HCT116 (cell line): ENCODE measurements at regions not wholly inside any gene's neighbourhood (a gene's known extent, or its start where the extent isn't known, plus 50 kb on each side); places are given as distances from the start of the nearest gene placed in this dataset.

Source experiments
- ATAC-seq: fragments of 200-7000 bp; cut with Tn5 transposase; 2 replicates; pipeline ENCODE4 v1.9.1; 2020; ENCODE audit warnings: mild to moderate bottlenecking, moderate library complexity
- BruUV-seq: library from RNA; stranded (reverse); fragments of 400-500 nt; replicated peaks from 2 replicates; lab custom pipeline; 2021; lab: Mats Ljungman, UMichigan
- CTCF ChIA-PET: fragments of 300-600 bp; sonication (Branson Sonifier 250); formaldehyde crosslinking; loops from one replicate; lab custom pipeline; 2021; ENCODE audit warnings: antibody characterized with exemption; lab: Charles Lee
- POLR2A ChIA-PET: fragments of 300-600, 350-600 bp; sonication (Branson Sonifier 250); formaldehyde crosslinking; loops from one replicate; lab custom pipeline; 2021; ENCODE audit warnings: antibody characterized with exemption; lab: Charles Lee
- RAD21 ChIA-PET, 2 experiments: fragments of 300-600 bp; sonication (Branson Sonifier 250); formaldehyde crosslinking; loops; one replicate each; lab custom pipeline; 2023; ENCODE audit warnings: low total read pairs in 2 of 2; ENCODE audit not compliant: uncharacterized antibody in 2 of 2, unreplicated experiment in 2 of 2, low non-redundant PET in 1 of 2; lab: Charles Lee
- DNase-seq: peaks from one replicate; pipeline ENCODE4 v3.0.0-alpha.2; 2010; ENCODE audit warnings: low read depth, low spot score
- H2AFZ ChIP-seq: fragments of 200-600 bp; shearing (Covaris generic), sonication (generic); 2 replicates; pipeline ENCODE4 v1.6.1; 2017; ENCODE audit warnings: low read depth, mixed run types, mixed read lengths, antibody characterized with exemption, low read length; ENCODE audit not compliant: poor library complexity, severe bottlenecking
- H3K27ac ChIP-seq: 2 replicates; pipeline ENCODE4 v1.5.1; 2012; ENCODE audit warnings: low read depth, low read length
- H3K27me3 ChIP-seq: fragments of 200-600 bp; sonication (generic); 2 replicates; pipeline ENCODE4 v1.6.1; 2016; ENCODE audit warnings: mixed run types, low read length, mixed read lengths; ENCODE audit not compliant: insufficient read depth
- H3K36me3 ChIP-seq, 2 experiments: fragments of 200-500 bp in 1 of 2; fragments of 200-600 bp in 1 of 2; sonication (Bioruptor generic) in 1 of 2; sonication (generic) in 1 of 2; 2 replicates each; pipeline versions ENCODE4 v1.5.1 to v1.6.1; 2014 to 2016; ENCODE audit warnings: low read length in 2 of 2, inconsistent platforms in 1 of 2, mixed read lengths in 1 of 2, mixed run types in 1 of 2; ENCODE audit not compliant: insufficient read depth in 2 of 2, control insufficient read depth in 1 of 2
- H3K4me1 ChIP-seq, 2 experiments: fragments of 200-600 bp in 1 of 2; sonication (generic) in 1 of 2; 2 replicates each; pipeline versions ENCODE4 v1.5.1 to v1.6.1; 2012 to 2017; ENCODE audit warnings: low read length in 2 of 2, inconsistent platforms in 1 of 2, mild to moderate bottlenecking in 1 of 2, mixed read lengths in 1 of 2, mixed run types in 1 of 2, moderate library complexity in 1 of 2; ENCODE audit not compliant: insufficient read depth in 2 of 2, control insufficient read depth in 1 of 2
- H3K4me2 ChIP-seq: fragments of 200-600 bp; sonication (generic); 2 replicates; pipeline ENCODE4 v1.6.1; 2017; ENCODE audit warnings: mixed run types, low read length, mixed read lengths
- H3K4me3 ChIP-seq, 2 experiments: fragments of 200-600 bp in 1 of 2; sonication (generic) in 1 of 2; replicated peaks in 1 of 2; 2 replicates each; pipeline ENCODE4 v1.5.1; 2011 to 2016; ENCODE audit warnings: low read length in 2 of 2, control low read depth in 1 of 2, low read depth in 1 of 2, mild to moderate bottlenecking in 1 of 2, mixed read lengths in 1 of 2, mixed run types in 1 of 2
- H3K79me2 ChIP-seq: fragments of 200-600 bp; sonication (generic); 2 replicates; pipeline ENCODE4 v1.6.1; 2017; ENCODE audit warnings: mild to moderate bottlenecking, mixed run types, low read length, moderate library complexity, mixed read lengths; ENCODE audit not compliant: insufficient read depth
- H3K9ac ChIP-seq: fragments of 200-600 bp; sonication (generic); 2 replicates; pipeline ENCODE4 v1.6.1; 2016; ENCODE audit warnings: low read length, mixed read lengths
- H3K9me2 ChIP-seq: fragments of 200-600 bp; sonication (generic), shearing (Covaris generic); 2 replicates; pipeline ENCODE4 v1.6.1; 2017; ENCODE audit warnings: mixed run types, mild to moderate bottlenecking, moderate library complexity; ENCODE audit not compliant: insufficient read depth
- H3K9me3 ChIP-seq, 2 experiments: fragments of 200-500 bp in 1 of 2; fragments of 200-600 bp in 1 of 2; sonication (Bioruptor generic) in 1 of 2; sonication (generic) in 1 of 2; 2 replicates each; pipeline ENCODE4 v1.6.1; 2014 to 2017; ENCODE audit warnings: low read length in 2 of 2, mixed read lengths in 2 of 2, inconsistent platforms in 1 of 2, low read depth in 1 of 2, mild to moderate bottlenecking in 1 of 2, mixed run types in 1 of 2, moderate library complexity in 1 of 2; ENCODE audit not compliant: control insufficient read depth in 1 of 2, insufficient read depth in 1 of 2
- H4K20me1 ChIP-seq: fragments of 200-600 bp; sonication (generic), shearing (Covaris generic); 2 replicates; pipeline ENCODE4 v1.6.1; 2017; ENCODE audit warnings: mixed run types, mild to moderate bottlenecking, moderate library complexity; ENCODE audit not compliant: insufficient read depth
- ATF3 ChIP-seq: IDR thresholded peaks from 2 replicates; pipeline ENCODE4 v1.6.1; 2012
- CBX3 ChIP-seq: IDR thresholded peaks from 2 replicates; pipeline ENCODE4 v1.6.1; 2012; ENCODE audit warnings: low read depth
- CEBPB ChIP-seq: IDR thresholded peaks from 2 replicates; pipeline ENCODE4 v1.6.1; 2012; ENCODE audit warnings: low read depth
- EGR1 ChIP-seq: IDR thresholded peaks from 2 replicates; pipeline ENCODE4 v1.6.1; 2012; ENCODE audit warnings: low read depth
- ELF1 ChIP-seq: IDR thresholded peaks from 2 replicates; pipeline ENCODE4 v1.6.1; 2012; ENCODE audit warnings: low read depth, borderline replicate concordance
- EZH2phosphoT487 ChIP-seq: fragments of 200-600 bp; IDR thresholded peaks from 2 replicates; pipeline ENCODE4 v1.6.1; 2018; ENCODE audit warnings: antibody characterized with exemption, borderline replicate concordance
- FOSL1 ChIP-seq: IDR thresholded peaks from 2 replicates; pipeline ENCODE4 v1.6.1; 2012; ENCODE audit warnings: low read depth
- MAX ChIP-seq: IDR thresholded peaks from 2 replicates; pipeline ENCODE4 v1.6.1; 2012
- POLR2A ChIP-seq: IDR thresholded peaks from 2 replicates; pipeline ENCODE4 v1.7.0; 2011; ENCODE audit warnings: borderline replicate concordance; ENCODE audit not compliant: insufficient read depth, insufficient read length; ENCODE audit errors: extremely low read depth
- POLR2AphosphoS5 ChIP-seq: IDR thresholded peaks from 2 replicates; pipeline ENCODE4 v1.6.1; 2011; ENCODE audit warnings: mild to moderate bottlenecking, low read depth, low read length, moderate library complexity
- RAD21 ChIP-seq: IDR thresholded peaks from 2 replicates; pipeline ENCODE4 v1.6.1; 2012; ENCODE audit warnings: low read depth, mild to moderate bottlenecking
- SP1 ChIP-seq: IDR thresholded peaks from 2 replicates; pipeline ENCODE4 v1.6.1; 2012; ENCODE audit warnings: low read depth
- TCF7L2 ChIP-seq: IDR thresholded peaks from 2 replicates; pipeline ENCODE4 v1.7.0; 2011; ENCODE audit warnings: borderline replicate concordance, inconsistent platforms; ENCODE audit not compliant: insufficient read depth, insufficient read length; ENCODE audit errors: extremely low read depth
- ZFX ChIP-seq: fragments of 450-650 bp; IDR thresholded peaks from 2 replicates; pipeline ENCODE4 v1.6.1; 2017
- ZNF274 ChIP-seq: fragments of 200-500 bp; sonication (Bioruptor generic); IDR thresholded peaks from 2 replicates; pipeline ENCODE4 v1.6.1; 2014; ENCODE audit warnings: mild to moderate bottlenecking, low read depth, low read length, inconsistent platforms
- intact Hi-C: fragments of 100-400 bp; cut with micrococcal nuclease; formaldehyde crosslinking; loops from 2 replicates; pipeline ENCODE4 v1.10.0; 2022
- TF ChIP-seq, protein P1 (sequence below): IDR thresholded peaks from 2 replicates; pipeline ENCODE4 v1.6.1; 2011; ENCODE audit warnings: mild to moderate bottlenecking, low read length, moderate library complexity; ENCODE audit not compliant: insufficient replicate concordance; ENCODE audit errors: extremely low read depth

- Histone ChIP-seq H3K4me2 (no peak overlapping the region), H3K9ac (no peak overlapping the region), H3K36me3 (no peaks in the 10 kb centered on the region), H2AFZ (no peak overlapping the region), H3K9me3 (peaks cover 10 to 15% of the 10 kb centered on the region in 2 experiments; a peak in 2 of 4 replicates), H4K20me1 (no peaks in the 10 kb centered on the region), H3K9me2 (no peaks in the 10 kb centered on the region), H3K27me3 (no peaks in the 10 kb centered on the region), H3K4me1 (no peaks in the 10 kb centered on the region), H3K4me3 (no peak overlapping the region), H3K79me2 (no peaks in the 10 kb centered on the region)
- DNase-seq, result no peak
- CTCF ChIA-PET, result no interaction called here
- POLR2A ChIA-PET, result no interaction called here
- BruUV-seq, result no TSS peak
- RAD21 ChIA-PET, result no interaction called here
- TF ChIP-seq ATF3 (no peak), EZH2phosphoT487 (no peak), CBX3 (no peak), TCF7L2 (peak; percentile 55)
- TF ChIP-seq, all 23 proteins: peak for 1
- no peak overlapping the region for H3K27ac ChIP-seq
- no peak for ATAC-seq
- intact Hi-C loops, result no loop called here
Observed at GRCh38 chr3:80232760-80233159, 465.0 kb upstream of the ROBO1 start.

- intact Hi-C loops, result no loop called here
- Histone ChIP-seq H3K4me3 (no peak overlapping the region), H3K36me3 (no peaks in the 10 kb centered on the region), H3K79me2 (no peaks in the 10 kb centered on the region), H3K9me3 (peaks cover 10 to 19% of the 10 kb centered on the region in 2 experiments; a peak in 2 of 4 replicates), H4K20me1 (no peaks in the 10 kb centered on the region), H3K27me3 (no peaks in the 10 kb centered on the region), H3K4me1 (no peaks in the 10 kb centered on the region), H3K9ac (no peak overlapping the region), H2AFZ (no peak overlapping the region), H3K27ac (no peak overlapping the region), H3K9me2 (no peaks in the 10 kb centered on the region), H3K4me2 (no peak overlapping the region)
- POLR2A ChIA-PET, result no interaction called here
- BruUV-seq, result no TSS peak
- no peak for ATAC-seq
- CTCF ChIA-PET, result no interaction called here
- RAD21 ChIA-PET, result no interaction called here
- DNase-seq, result no peak
- TF ChIP-seq ZNF274 (no peak), EGR1 (no peak), CBX3 (no peak), FOSL1 (no peak), ATF3 (no peak), POLR2AphosphoS5 (no peak), ELF1 (no peak), CEBPB (no peak), ZFX (no peak), POLR2A (no peak), SP1 (no peak), RAD21 (no peak), MAX (no peak), TCF7L2 (no peak), EZH2phosphoT487 (no peak)
- TF ChIP-seq, protein P1, sequence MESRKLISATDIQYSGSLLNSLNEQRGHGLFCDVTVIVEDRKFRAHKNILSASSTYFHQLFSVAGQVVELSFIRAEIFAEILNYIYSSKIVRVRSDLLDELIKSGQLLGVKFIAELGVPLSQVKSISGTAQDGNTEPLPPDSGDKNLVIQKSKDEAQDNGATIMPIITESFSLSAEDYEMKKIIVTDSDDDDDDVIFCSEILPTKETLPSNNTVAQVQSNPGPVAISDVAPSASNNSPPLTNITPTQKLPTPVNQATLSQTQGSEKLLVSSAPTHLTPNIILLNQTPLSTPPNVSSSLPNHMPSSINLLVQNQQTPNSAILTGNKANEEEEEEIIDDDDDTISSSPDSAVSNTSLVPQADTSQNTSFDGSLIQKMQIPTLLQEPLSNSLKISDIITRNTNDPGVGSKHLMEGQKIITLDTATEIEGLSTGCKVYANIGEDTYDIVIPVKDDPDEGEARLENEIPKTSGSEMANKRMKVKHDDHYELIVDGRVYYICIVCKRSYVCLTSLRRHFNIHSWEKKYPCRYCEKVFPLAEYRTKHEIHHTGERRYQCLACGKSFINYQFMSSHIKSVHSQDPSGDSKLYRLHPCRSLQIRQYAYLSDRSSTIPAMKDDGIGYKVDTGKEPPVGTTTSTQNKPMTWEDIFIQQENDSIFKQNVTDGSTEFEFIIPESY, result no peak
Observed at GRCh38 chr3:80230962-80231361, 463.2 kb upstream of the ROBO1 start.
